ENCODE measurements at regions not wholly inside any gene's neighbourhood (a gene's known extent, or its start where the extent isn't known, plus 50 kb on each side); places are given as distances from the start of the nearest gene placed in this dataset.

DNA sequence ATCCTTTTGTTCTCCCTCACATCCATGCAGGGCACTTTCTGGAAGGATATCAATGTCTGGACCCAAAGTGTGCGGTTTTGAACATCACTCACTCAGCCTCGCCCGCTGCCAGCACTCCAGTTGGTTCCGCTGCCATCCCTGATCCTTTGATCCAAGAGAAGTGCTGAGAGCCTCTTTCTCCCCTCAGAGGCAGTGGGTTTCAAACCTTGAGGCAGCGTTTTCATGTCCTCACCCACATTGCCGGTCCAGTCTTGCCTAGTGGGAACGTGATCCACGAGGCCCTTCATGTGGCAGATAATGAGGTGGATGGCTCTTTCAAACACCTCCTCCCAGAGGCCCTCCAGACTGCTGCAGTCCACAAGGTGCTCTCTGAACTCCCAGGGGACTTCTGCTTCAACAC, 122.2 kb downstream of the ACTL8 start:
- Histone ChIP-seq H3K4me2 (no peak overlapping the region), H4K20me1 (ENCODE audit: insufficient read depth) (no peaks in the 10 kb centered on the region), H2AFZ (ENCODE audit: low read depth) (no peak overlapping the region), H3K9me2 (no peaks in the 10 kb centered on the region), H3K4me1 (ENCODE audit: control insufficient read depth in 1 of 2, insufficient read depth in 2 of 2, low read depth in 1 of 2, low read length in 1 of 2) (peaks cover 24 to 27% of the 10 kb centered on the region in 2 experiments; a peak in 3 of 4 replicates), H3K9ac (no peak overlapping the region), H3K36me3 (replicated peaks in 1 of 2; ENCODE audit: control insufficient read depth in 1 of 2, insufficient read depth in 2 of 2, low read length in 1 of 2) (no peaks in the 10 kb centered on the region), H3K27ac (ENCODE audit: low read depth in 2 of 2, low read length in 1 of 2) (no peak overlapping the region), H3K27me3 (ENCODE audit: insufficient read depth) (no peaks in the 10 kb centered on the region), H3K9me3 (no peaks in the 10 kb centered on the region), H3K79me2 (ENCODE audit: insufficient read depth) (no peaks in the 10 kb centered on the region), H3F3A (replicated peaks; ENCODE audit: insufficient read depth) (peaks cover 17% of the 10 kb centered on the region), H3K4me3 (ENCODE audit: low read depth in 2 of 2, low read length in 1 of 2) (no peak overlapping the region)
- no peak for DNase-seq
- TF ChIP-seq, protein P1, sequence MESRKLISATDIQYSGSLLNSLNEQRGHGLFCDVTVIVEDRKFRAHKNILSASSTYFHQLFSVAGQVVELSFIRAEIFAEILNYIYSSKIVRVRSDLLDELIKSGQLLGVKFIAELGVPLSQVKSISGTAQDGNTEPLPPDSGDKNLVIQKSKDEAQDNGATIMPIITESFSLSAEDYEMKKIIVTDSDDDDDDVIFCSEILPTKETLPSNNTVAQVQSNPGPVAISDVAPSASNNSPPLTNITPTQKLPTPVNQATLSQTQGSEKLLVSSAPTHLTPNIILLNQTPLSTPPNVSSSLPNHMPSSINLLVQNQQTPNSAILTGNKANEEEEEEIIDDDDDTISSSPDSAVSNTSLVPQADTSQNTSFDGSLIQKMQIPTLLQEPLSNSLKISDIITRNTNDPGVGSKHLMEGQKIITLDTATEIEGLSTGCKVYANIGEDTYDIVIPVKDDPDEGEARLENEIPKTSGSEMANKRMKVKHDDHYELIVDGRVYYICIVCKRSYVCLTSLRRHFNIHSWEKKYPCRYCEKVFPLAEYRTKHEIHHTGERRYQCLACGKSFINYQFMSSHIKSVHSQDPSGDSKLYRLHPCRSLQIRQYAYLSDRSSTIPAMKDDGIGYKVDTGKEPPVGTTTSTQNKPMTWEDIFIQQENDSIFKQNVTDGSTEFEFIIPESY (IDR thresholded peaks at IDR 0.05; ENCODE audit: borderline replicate concordance, low read depth), result no peak
- TF ChIP-seq, protein P2, sequence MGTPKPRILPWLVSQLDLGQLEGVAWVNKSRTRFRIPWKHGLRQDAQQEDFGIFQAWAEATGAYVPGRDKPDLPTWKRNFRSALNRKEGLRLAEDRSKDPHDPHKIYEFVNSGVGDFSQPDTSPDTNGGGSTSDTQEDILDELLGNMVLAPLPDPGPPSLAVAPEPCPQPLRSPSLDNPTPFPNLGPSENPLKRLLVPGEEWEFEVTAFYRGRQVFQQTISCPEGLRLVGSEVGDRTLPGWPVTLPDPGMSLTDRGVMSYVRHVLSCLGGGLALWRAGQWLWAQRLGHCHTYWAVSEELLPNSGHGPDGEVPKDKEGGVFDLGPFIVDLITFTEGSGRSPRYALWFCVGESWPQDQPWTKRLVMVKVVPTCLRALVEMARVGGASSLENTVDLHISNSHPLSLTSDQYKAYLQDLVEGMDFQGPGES (IDR thresholded peaks at IDR 0.05; ENCODE audit: low read depth, low read length), result no peak
- TF ChIP-seq GATA2 (CRISPR knock-in tag; IDR thresholded peaks at IDR 0.05) (no peak), MEF2A (IDR thresholded peaks at IDR 0.05; ENCODE audit: borderline replicate concordance, low read depth) (no peak), NFIC (IDR thresholded peaks at IDR 0.05; ENCODE audit: borderline replicate concordance) (no peak), FOXM1 (IDR thresholded peaks at IDR 0.05; ENCODE audit: low read depth) (no peak), RXRA (IDR thresholded peaks at IDR 0.05; ENCODE audit: borderline replicate concordance, low read depth) (no peak)
- TF ChIP-seq, protein P3, sequence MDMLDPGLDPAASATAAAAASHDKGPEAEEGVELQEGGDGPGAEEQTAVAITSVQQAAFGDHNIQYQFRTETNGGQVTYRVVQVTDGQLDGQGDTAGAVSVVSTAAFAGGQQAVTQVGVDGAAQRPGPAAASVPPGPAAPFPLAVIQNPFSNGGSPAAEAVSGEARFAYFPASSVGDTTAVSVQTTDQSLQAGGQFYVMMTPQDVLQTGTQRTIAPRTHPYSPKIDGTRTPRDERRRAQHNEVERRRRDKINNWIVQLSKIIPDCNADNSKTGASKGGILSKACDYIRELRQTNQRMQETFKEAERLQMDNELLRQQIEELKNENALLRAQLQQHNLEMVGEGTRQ (IDR thresholded peaks at IDR 0.05; ENCODE audit: borderline replicate concordance, low read depth, low read length), result no peak
- TF ChIP-seq, protein P4, sequence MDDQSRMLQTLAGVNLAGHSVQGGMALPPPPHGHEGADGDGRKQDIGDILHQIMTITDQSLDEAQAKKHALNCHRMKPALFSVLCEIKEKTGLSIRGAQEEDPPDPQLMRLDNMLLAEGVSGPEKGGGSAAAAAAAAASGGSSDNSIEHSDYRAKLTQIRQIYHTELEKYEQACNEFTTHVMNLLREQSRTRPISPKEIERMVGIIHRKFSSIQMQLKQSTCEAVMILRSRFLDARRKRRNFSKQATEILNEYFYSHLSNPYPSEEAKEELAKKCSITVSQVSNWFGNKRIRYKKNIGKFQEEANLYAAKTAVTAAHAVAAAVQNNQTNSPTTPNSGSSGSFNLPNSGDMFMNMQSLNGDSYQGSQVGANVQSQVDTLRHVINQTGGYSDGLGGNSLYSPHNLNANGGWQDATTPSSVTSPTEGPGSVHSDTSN (IDR thresholded peaks at IDR 0.05), result no peak
- POLR2A ChIA-PET, result no interaction called here
- WGBS (ENCODE audit: low lambda C conversion rate), result 86% methylated on average over 7 of the region's 8 CpGs
- CTCF ChIA-PET, result interaction anchor here (0.7 to 2.4 kb wide), 2 partner anchors 48 to 216 kb away, joined by 3 to 6 read pairs; no protein-coding TSS in a partner anchor

DNA sequence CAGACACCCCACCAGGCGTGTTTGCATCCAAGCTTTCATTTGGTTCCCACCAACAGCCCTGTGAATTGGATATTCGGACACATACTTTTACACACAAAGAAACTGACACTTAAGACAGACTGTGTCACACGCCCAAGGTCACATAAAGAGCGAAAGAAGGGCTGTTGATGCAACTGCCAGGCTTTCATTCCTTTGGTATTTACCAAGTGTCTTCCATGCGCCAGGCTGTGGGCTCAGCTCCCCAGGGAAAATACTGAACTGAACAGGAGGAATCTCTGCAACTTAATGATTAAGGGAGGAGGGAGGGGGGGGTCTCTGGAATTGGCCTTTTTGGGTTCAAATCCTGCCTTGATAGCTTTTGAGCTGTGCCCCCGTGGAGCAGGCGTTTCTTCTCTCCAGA, 122.8 kb downstream of the ACTL8 start:
- Histone ChIP-seq H3K4me1 (ENCODE audit: control insufficient read depth in 1 of 2, insufficient read depth in 2 of 2, low read depth in 1 of 2, low read length in 1 of 2) (peaks cover 24 to 27% of the 10 kb centered on the region in 2 experiments; a peak in 3 of 4 replicates), H3K4me2 (no peak overlapping the region), H3K79me2 (ENCODE audit: insufficient read depth) (no peaks in the 10 kb centered on the region), H3K27me3 (ENCODE audit: insufficient read depth) (no peaks in the 10 kb centered on the region), H3K4me3 (ENCODE audit: low read depth in 2 of 2, low read length in 1 of 2) (no peak overlapping the region), H3K36me3 (replicated peaks in 1 of 2; ENCODE audit: control insufficient read depth in 1 of 2, insufficient read depth in 2 of 2, low read length in 1 of 2) (no peaks in the 10 kb centered on the region), H3K9me3 (no peaks in the 10 kb centered on the region), H2AFZ (ENCODE audit: low read depth) (no peak overlapping the region), H3K27ac (ENCODE audit: low read depth in 2 of 2, low read length in 1 of 2) (no peak overlapping the region), H3K9me2 (no peaks in the 10 kb centered on the region), H3F3A (replicated peaks; ENCODE audit: insufficient read depth) (peaks cover 17% of the 10 kb centered on the region), H3K9ac (no peak overlapping the region), H4K20me1 (ENCODE audit: insufficient read depth) (no peaks in the 10 kb centered on the region)
- CTCF ChIA-PET, result interaction anchor here (0.7 to 2.4 kb wide), 4 partner anchors 9 to 223 kb away, joined by 3 to 6 read pairs (median 4); no protein-coding TSS in a partner anchor
- 89% methylated on average over 7 of the region's 7 CpGs for WGBS (ENCODE audit: low lambda C conversion rate)
- POLR2A ChIA-PET, result no interaction called here
- DNase-seq, result no peak
- TF ChIP-seq SIN3A (IDR thresholded peaks at IDR 0.05; ENCODE audit: borderline replicate concordance, low read depth, low read length) (no peak), RAD21 (IDR thresholded peaks at IDR 0.05; ENCODE audit: low read length) (no peak), FOXJ3 (CRISPR knock-in tag; IDR thresholded peaks at IDR 0.05) (no peak), FOSL2 (IDR thresholded peaks at IDR 0.05; ENCODE audit: borderline replicate concordance, low read depth) (no peak), FOXM1 (IDR thresholded peaks at IDR 0.05; ENCODE audit: low read depth) (no peak), GABPA (IDR thresholded peaks at IDR 0.05; ENCODE audit: low read depth) (no peak), MXI1 (IDR thresholded peaks at IDR 0.05; ENCODE audit: low read depth, low read length) (no peak), EZH2phosphoT487 (IDR thresholded peaks at IDR 0.05; ENCODE audit: borderline replicate concordance, low read depth) (no peak), MEF2A (IDR thresholded peaks at IDR 0.05; ENCODE audit: borderline replicate concordance, low read depth) (no peak), RCOR1 (IDR thresholded peaks at IDR 0.05; ENCODE audit: low read length) (no peak)
- TF ChIP-seq, protein P5, sequence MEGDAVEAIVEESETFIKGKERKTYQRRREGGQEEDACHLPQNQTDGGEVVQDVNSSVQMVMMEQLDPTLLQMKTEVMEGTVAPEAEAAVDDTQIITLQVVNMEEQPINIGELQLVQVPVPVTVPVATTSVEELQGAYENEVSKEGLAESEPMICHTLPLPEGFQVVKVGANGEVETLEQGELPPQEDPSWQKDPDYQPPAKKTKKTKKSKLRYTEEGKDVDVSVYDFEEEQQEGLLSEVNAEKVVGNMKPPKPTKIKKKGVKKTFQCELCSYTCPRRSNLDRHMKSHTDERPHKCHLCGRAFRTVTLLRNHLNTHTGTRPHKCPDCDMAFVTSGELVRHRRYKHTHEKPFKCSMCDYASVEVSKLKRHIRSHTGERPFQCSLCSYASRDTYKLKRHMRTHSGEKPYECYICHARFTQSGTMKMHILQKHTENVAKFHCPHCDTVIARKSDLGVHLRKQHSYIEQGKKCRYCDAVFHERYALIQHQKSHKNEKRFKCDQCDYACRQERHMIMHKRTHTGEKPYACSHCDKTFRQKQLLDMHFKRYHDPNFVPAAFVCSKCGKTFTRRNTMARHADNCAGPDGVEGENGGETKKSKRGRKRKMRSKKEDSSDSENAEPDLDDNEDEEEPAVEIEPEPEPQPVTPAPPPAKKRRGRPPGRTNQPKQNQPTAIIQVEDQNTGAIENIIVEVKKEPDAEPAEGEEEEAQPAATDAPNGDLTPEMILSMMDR (IDR thresholded peaks at IDR 0.05), result no peak
- TF ChIP-seq, protein P4 (IDR thresholded peaks at IDR 0.05), result no peak
